LNCAP (cell line): ENCODE measurements at regions not wholly inside any gene's neighbourhood (a gene's known extent, or its start where the extent isn't known, plus 50 kb on each side); places are given as distances from the start of the nearest gene placed in this dataset.

ENCODE experiments used
- TF ChIP-seq, protein P1 (sequence below): fragments of 450-650 bp; IDR thresholded peaks from 2 replicates; pipeline ENCODE4 v1.5.1; 2017; ENCODE audit warnings: mild to moderate bottlenecking

DNA sequence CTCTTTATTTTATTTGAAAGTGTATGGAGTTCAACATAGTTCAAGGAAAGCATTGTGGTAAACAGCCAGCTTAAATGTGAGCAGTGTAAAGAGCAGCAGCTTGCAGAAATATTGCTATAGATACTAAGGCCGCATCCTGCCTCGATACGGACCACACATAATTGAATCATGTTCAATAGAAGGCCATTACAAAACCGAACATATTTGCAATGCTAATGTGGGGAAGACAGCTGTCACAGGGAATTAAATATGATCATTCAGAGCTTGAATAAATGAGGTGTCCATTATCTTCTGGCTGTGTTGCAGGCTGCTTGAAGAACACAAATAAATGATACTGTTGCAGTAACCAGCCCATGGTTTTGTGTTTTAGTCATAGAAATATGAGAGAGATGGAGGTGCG, 173.2 kb downstream of the BRMS1L start:
- TF ChIP-seq, protein P1, sequence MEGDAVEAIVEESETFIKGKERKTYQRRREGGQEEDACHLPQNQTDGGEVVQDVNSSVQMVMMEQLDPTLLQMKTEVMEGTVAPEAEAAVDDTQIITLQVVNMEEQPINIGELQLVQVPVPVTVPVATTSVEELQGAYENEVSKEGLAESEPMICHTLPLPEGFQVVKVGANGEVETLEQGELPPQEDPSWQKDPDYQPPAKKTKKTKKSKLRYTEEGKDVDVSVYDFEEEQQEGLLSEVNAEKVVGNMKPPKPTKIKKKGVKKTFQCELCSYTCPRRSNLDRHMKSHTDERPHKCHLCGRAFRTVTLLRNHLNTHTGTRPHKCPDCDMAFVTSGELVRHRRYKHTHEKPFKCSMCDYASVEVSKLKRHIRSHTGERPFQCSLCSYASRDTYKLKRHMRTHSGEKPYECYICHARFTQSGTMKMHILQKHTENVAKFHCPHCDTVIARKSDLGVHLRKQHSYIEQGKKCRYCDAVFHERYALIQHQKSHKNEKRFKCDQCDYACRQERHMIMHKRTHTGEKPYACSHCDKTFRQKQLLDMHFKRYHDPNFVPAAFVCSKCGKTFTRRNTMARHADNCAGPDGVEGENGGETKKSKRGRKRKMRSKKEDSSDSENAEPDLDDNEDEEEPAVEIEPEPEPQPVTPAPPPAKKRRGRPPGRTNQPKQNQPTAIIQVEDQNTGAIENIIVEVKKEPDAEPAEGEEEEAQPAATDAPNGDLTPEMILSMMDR = no peak

DNA sequence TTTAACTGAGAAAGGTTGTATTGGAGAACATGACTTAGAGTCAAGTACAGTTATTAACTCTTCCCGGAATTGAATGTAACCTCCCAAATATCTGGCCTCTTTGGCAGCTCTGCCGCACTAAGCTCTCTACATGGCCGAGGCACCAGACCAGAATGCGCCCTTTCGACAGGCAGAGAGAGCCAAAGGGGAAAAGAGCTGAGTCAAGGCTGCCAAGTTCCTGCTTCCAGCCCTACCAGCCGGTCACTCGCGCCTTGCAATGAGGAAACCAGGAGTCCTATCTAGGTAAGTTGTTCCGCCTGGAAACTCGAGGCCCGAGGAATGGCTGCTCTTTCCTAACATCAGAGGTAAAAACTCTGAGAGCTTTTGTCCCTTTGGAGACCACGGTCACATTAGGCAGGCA, 172.2 kb downstream of the BRMS1L start:
- TF ChIP-seq, protein P1 = no peak

DNA sequence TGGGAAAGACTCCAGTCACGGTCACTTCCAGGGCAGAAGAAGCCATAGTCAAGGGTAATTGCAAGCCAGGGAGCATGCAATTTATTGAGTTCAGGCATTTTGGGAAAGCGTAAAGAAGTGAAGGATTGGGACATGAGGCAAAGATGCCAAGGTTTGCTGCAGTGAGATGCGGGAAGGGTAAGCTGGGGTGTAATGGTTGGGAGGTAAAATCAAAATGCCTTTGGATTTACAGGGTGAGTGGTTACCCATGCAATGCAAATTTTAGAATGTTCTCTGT, 167.5 kb downstream of the BRMS1L start:
- TF ChIP-seq, protein P1 = no peak

DNA sequence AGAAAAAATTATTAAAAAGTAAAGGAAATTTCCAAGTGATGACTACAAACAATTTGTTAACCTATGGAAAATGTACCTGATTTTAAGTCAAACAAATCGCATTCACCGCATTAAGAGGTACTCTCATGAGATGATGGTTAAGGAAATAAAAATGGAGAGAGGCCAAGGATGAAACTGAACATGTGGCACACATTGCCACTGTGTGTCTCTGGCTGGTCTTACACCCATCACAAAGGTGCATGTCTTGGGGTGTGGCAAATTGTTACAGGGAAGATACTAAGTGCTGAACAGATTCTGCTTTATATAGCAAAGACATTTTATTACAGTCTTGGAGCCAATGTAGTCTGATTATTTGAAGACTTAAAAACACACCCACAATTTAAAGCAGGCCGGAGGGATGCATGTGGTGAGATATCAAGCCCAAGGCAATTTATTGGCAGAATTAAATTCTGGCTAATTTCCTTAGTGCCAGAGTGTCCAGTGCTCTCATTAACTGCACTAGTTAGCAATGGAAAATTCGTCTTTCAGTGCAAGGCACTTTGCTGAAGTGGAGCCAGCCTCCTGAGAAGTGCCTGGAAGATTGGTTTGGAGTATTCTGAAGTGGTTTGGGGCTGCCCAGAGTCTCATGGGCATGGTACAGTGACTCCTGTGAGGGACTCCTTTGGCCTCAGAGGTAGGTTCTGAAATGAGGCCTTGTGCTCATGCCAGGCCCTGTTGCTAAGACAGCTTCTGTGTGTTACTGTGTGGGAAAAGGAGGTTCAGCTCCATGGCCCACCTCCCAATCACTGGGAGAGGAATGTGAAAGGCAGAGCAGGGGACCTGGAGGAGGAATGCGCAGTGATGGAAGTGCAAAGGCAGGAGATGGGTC, 166.9 kb downstream of the BRMS1L start:
- TF ChIP-seq, protein P1 = no peak

DNA sequence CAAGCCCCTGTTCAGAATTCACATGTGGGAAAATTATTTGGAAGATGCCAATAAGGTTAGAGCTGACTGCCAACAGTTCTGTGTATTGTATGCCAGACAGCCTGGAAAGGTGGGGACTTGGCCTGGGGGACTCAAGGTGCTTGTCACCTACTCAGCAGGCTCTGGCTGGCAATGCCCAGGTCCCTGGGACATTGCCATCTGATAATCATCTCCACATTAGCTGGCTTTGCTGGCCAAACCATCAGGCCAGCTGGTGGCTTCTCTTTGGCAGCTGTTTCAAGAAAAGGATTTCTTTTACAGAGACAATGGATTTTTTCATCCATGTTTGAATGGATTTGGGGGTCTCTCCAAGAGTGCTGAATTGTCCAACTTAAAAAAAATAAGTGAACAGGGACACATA, 165.2 kb downstream of the BRMS1L start:
- TF ChIP-seq, protein P1 = no peak

DNA sequence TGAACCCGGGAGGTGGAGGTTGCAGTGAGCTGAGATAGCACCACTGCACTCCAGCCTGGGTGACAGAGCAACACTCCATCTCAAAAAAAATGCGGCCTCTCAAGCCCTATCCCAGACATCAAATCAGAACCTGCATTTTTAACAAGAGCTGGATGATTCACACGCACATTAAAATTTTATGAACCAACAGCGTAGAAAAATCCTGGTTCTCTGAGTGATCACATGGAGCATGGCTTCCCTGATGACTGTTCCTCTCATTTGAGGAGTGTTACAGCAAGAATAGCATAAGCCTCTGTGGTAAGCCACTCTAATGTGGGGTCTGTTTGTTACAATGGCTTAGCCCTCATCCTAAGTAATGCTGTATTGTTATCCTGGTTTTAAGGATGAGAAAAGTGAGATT, 163.6 kb downstream of the BRMS1L start:
- TF ChIP-seq, protein P1 = no peak

DNA sequence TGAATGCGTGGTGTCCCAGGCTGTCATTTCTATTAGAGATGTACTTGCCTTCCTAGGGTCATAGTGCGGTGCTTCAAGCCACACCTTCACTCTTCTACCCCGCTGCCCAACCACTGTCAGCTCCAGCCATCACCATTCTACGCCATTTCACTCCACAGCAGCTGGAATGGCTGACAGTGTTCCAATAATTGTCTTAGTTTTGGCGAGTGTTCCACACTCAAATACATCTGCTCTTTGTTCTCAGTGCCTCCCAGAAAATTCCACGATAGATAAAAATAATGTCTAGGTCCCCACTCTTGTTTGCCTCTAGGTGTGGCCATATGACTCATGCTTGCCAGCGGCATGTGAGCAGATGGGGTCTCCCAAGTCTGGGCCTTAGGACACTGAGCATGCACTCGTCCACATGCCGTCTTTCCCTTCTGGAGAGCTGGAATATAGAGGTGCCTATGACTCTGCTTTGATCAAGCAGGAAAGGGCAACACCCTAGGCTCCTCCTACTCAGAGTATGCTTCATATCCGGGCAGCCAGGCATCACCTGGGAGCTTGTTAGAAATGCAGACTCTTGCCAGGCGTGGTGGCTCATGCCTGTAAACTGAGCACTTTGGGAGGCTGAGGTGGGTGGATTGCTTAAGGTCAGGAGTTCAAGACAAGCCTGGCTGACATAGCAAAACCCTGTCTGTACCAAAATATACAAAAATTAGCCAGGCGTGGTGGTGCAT, 163.0 kb downstream of the BRMS1L start:
- TF ChIP-seq, protein P1 = no peak
